Forelimb muscle (tissue), 1 donor: ENCODE measurements at regions not wholly inside any gene's neighbourhood (a gene's known extent, or its start where the extent isn't known, plus 50 kb on each side); places are given as distances from the start of the nearest gene placed in this dataset.
"Not testable (repeated sequence)": the region's sequence is repeated elsewhere in the genome, so short reads cannot be mapped to it uniquely, and the experiment has no call there.

Experiments used
- DNase-seq: peaks from one replicate; pipeline ENCODE4 v3.0.0-alpha.2; 2013; ENCODE audit warnings: low read depth

- DNase-seq: no peak
Measured at GRCh38 chr1:91605566-91605965, 104.9 kb downstream of the CDC7 start.

- DNase-seq: no peak
Measured at GRCh38 chr1:91606546-91607078, 106.0 kb downstream of the CDC7 start.

- not testable (repeated sequence) for DNase-seq
Measured at GRCh38 chr1:91607686-91608085, 107.0 kb downstream of the CDC7 start.

DNA sequence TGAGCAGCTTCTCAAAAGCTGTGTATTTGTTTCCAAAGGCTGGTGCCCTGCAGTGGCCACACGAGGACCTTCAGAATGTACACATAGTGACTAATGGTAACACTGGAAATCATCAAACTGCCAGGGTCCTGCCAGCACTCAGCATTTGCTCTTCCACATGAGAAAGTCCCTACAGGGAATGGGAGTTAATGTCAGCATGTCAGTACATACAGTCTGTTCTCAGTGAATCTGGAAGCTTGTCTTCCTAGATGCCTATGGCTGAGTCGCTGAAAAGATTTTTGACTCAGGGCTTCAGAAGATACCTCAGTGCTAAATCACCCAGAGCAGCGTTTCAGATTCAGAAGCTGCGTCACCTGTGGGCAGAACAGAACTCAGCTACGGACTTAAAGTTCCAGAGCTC, 108.2 kb downstream of the CDC7 start:
- no peak for DNase-seq

GRCh38 chr1:91609551-91609950, 108.9 kb downstream of the CDC7 start:
- no peak for DNase-seq

- DNase-seq: no peak
Measured at GRCh38 chr1:91610102-91610501, 109.5 kb downstream of the CDC7 start.

DNA sequence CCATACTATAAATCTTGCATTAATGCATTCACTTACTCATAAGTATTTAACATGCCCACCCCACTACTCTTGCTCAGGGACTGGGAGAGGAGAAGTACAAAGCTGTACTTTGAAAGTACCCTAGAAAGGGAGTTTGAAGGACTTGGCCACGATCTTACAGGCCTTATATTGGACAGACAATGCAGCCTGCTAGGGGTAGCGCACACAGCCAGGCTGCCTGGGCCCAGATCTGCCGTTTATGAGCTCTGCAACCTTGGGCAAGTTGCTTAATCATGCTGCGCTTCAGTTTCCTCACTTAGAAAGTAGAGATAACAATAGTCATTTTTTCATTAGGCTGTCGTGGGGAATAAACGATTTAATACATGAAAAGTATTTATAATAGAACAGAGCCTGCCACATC, 110.1 kb downstream of the CDC7 start:
- no peak for DNase-seq

- DNase-seq: no peak
Measured at GRCh38 chr1:91611483-91611917, 110.8 kb downstream of the CDC7 start.

GRCh38 chr1:91613595-91613994, 112.9 kb downstream of the CDC7 start:
- DNase-seq: no peak

DNA sequence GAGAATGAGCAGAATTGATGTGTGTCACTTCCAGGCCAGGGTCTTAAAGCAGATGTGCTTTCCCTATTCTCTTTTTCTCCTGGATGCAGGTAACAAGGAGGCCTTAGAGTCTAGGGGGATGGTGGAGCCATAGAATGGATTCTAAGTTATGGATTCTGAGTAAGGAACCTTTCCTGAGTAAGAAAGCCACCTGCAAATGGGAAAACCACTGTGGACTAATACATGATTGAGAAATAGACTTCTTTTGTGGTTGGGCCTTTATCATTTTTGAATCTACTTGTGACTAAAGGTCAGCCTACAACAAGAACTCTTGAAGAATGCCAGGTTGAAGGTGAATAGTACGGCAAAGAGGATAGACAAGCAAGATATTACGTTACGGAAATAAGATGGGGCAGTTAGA, 116.1 kb downstream of the CDC7 start:
- DNase-seq: no peak

- peak; percentile 82 for DNase-seq
Measured at GRCh38 chr1:91617285-91617765, 116.7 kb downstream of the CDC7 start.

GRCh38 chr1:91619881-91620280, 119.2 kb downstream of the CDC7 start:
- DNase-seq: no peak

- DNase-seq: no peak
Measured at GRCh38 chr1:91621360-91621759, 120.7 kb downstream of the CDC7 start.

- DNase-seq: no peak
Measured at GRCh38 chr1:91621907-91622306, 121.3 kb downstream of the CDC7 start.

DNA sequence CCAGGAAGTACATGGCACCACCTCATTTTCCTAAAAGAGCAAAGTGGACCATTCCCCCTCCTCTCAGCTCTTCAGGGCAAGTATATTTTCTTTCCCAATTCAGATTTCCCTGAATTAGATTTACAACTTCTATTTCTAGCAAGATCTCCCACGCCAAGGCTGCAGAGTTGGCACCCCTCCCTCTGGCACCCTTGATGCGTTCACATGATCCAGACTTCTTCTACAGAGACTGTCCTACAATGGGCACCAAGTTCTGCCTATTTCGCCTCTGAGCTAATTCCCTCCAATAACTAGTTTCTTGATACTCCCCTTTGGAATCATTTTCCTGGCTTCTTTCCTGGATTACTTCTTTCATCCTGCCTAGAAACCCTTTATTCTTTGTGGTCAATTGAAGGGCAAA, 122.0 kb downstream of the CDC7 start:
- no peak for DNase-seq

- no peak for DNase-seq
Measured at GRCh38 chr1:91623020-91623419, 122.4 kb downstream of the CDC7 start.

GRCh38 chr1:91624331-91624730, 123.7 kb downstream of the CDC7 start:
- DNase-seq: no peak
